Heart left ventricle (tissue), 16 donors: ENCODE measurements at regions not wholly inside any gene's neighbourhood (a gene's known extent, or its start where the extent isn't known, plus 50 kb on each side); places are given as distances from the start of the nearest gene placed in this dataset.

ENCODE experiments used
- ATAC-seq, 4 donors: fragments of 200-7000 bp; cut with Tn5 transposase; one replicate each; pipeline ENCODE4 v1.9.1; 2020 to 2022; ENCODE audit warnings: moderate library complexity in 4 of 4, mild to moderate bottlenecking in 3 of 4, moderate number of reproducible peaks in 1 of 4
- DNase-seq, 5 donors: peaks; one replicate each; pipeline ENCODE4 v3.0.0-alpha.2; 2020
- H3K27ac ChIP-seq, 12 donors: fragments of 200-600 bp; sonication (generic) in 4 of 12; one replicate each; pipeline versions ENCODE4 v1.5.0 to v1.8.0; 2016 to 2022; ENCODE audit warnings: mild to moderate bottlenecking in 2 of 12
- H3K27me3 ChIP-seq, 9 donors: fragments of 200-600 bp; sonication (generic) in 2 of 9; one replicate each; pipeline versions ENCODE4 v1.5.1 to v1.8.0; 2016 to 2022; ENCODE audit warnings: mild to moderate bottlenecking in 3 of 9
- H3K36me3 ChIP-seq, 9 donors: fragments of 200-600 bp; sonication (generic) in 2 of 9; one replicate each; pipeline versions ENCODE4 v1.5.0 to v1.8.0; 2018 to 2022; ENCODE audit warnings: mild to moderate bottlenecking in 2 of 9
- H3K4me1 ChIP-seq, 12 donors: fragments of 200-600 bp; sonication (generic) in 4 of 12; one replicate each; pipeline versions ENCODE4 v1.5.0 to v1.8.0; 2016 to 2022; ENCODE audit warnings: mild to moderate bottlenecking in 3 of 12
- H3K4me3 ChIP-seq, 12 donors: fragments of 200-600 bp; sonication (generic) in 4 of 12; one replicate each; pipeline versions ENCODE4 v1.5.0 to v1.8.0; 2017 to 2022; ENCODE audit warnings: mild to moderate bottlenecking in 9 of 12, moderate library complexity in 4 of 12
- H3K9me3 ChIP-seq, 12 donors: fragments of 200-600 bp; sonication (generic) in 4 of 12; one replicate each; pipeline versions ENCODE4 v1.5.0 to v1.8.0; 2016 to 2022; ENCODE audit warnings: mild to moderate bottlenecking in 1 of 12
- POLR2A ChIP-seq, 2 donors: fragments of 450-650 bp; IDR thresholded peaks; one replicate each; pipeline ENCODE4 v1.6.1; 2017; ENCODE audit warnings: antibody characterized with exemption in 2 of 2, mild to moderate bottlenecking in 2 of 2, moderate library complexity in 2 of 2
- WGBS, 4 donors: extraction: QIAGEN DNeasy Blood & Tissue Kit in 2 of 4; methylation state at CpG; one replicate each; pipeline versions ENCODE4 v1.1.5 to v1.1.7; 2013 to 2018; 5-methylcytosine and 5-hydroxymethylcytosine counted together
- intact Hi-C, 10 donors: fragments of 100-400 bp; cut with DNase I; formaldehyde crosslinking; loops; one replicate each; pipeline versions ENCODE4 v1.11.1 to v1.14.2; 2022
- TF ChIP-seq, protein P1 (sequence below), 12 donors: fragments of 200-600 bp; sonication (generic) in 4 of 12; IDR thresholded peaks; one replicate each; pipeline versions ENCODE4 v1.5.0 to v1.8.0; 2018 to 2022; ENCODE audit warnings: antibody characterized with exemption in 12 of 12, mild to moderate bottlenecking in 5 of 12
- donor health status: ischemic (EF 13 %, LVEDD 7.1; RV severe dilation, severe dysfunction).
- donor health status: healthy with polysubstance abuse.
- donor health status: DM: no; HTN: yes; CAD: no.
- donor health status: DM: no; HTN: no; CAD: no.
- donor health status: ischemic (EF 25% LVEDD 6.9; RV normal size, moderate dysfunction).
- donor health status: ischemic (EF 25% LVEDD 5.7; RV mildly dilated, moderate dysfunction).
- donor health status: healthy.
- donor health status: DM: yes; HTN: yes; CAD: no.
- donor health status: ischemic (EF 35%, LVEDD 5.7; RV mildly dilated, moderate dysfunction).
- donor health status: nonischemic (EF 11% LVEDD 7.7; RV severe dilation, severe dysfunction).
- donor health status: DM: yes; HTN: yes; CAD: no.
- donor health status: PGD.
- donor health status: ischemic (EF 29% LVEDD 5.4; RV normal size, mild dysfunction).
- donor health status: nonischemic (EF 23%, LVEDD 6.1; RV moderate dilation, normal function).

DNA sequence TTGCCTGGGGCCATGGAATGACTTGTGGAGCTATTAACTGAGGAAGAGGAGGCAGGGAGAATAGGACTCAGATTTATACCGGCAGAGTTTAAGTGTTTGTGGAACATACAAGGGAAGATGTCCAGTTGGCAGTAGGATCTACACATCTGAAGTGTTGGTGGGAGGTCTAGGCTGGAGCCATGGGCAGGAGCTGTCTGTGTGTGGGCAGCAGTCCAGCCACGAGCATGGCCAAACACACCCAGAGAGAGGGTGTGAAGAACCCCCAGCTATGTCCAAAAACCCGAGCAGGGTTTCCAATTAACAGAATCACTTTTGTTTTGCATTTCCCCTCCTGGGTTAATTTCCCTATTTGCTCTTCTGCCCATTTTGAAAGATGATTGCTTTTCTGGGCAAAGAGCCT lies 393.7 kb downstream of the CDK5RAP2 start:
- Histone ChIP-seq H3K36me3 (no peaks in the 10 kb centered on the region), H3K4me1 (no peaks in the 10 kb centered on the region), H3K27ac (no peak overlapping the region), H3K27me3 (peaks cover 0 to 9% (median 0%) of the 10 kb centered on the region in 9 donors), H3K4me3 (no peak overlapping the region), H3K9me3 (no peaks in the 10 kb centered on the region)
- ATAC-seq (no peak), DNase-seq (no peak)
- intact Hi-C loops: no loop called here
- 57 to 65% (median 62%) methylated on average over 3 of the region's 3 CpGs for WGBS, 4 donors
- TF ChIP-seq POLR2A (IDR thresholded peaks at IDR 0.05): no peak
- TF ChIP-seq, protein P1, sequence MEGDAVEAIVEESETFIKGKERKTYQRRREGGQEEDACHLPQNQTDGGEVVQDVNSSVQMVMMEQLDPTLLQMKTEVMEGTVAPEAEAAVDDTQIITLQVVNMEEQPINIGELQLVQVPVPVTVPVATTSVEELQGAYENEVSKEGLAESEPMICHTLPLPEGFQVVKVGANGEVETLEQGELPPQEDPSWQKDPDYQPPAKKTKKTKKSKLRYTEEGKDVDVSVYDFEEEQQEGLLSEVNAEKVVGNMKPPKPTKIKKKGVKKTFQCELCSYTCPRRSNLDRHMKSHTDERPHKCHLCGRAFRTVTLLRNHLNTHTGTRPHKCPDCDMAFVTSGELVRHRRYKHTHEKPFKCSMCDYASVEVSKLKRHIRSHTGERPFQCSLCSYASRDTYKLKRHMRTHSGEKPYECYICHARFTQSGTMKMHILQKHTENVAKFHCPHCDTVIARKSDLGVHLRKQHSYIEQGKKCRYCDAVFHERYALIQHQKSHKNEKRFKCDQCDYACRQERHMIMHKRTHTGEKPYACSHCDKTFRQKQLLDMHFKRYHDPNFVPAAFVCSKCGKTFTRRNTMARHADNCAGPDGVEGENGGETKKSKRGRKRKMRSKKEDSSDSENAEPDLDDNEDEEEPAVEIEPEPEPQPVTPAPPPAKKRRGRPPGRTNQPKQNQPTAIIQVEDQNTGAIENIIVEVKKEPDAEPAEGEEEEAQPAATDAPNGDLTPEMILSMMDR (IDR thresholded peaks at IDR 0.05): no peak

DNA sequence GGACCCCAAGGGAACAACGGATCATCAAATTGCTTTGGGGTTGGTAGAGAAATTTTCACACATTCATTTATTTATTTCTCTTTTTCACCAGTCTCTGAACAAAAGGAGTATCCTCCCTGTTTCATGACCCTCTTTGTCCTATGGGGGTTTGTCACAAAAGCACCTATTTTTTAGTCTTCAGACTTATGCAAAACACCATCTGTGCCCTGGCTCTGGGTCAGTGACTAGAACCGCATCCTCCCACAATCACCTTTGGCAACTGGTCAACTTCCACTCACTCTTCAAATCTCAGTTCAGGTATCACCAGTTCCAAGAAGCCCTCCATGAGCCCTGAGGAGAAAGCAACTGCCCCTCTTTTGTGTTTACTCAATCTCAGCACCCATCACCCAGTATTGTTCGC lies 395.7 kb downstream of the CDK5RAP2 start:
- no peak for ATAC-seq
- no peak for TF ChIP-seq POLR2A (IDR thresholded peaks at IDR 0.05)
- TF ChIP-seq, protein P1 (IDR thresholded peaks at IDR 0.05): no peak
- Histone ChIP-seq H3K27ac (no peak overlapping the region), H3K27me3 (peaks cover 0 to 8% (median 0%) of the 10 kb centered on the region in 9 donors), H3K4me1 (no peaks in the 10 kb centered on the region), H3K36me3 (no peaks in the 10 kb centered on the region), H3K4me3 (no peak overlapping the region), H3K9me3 (no peaks in the 10 kb centered on the region)
- WGBS, 4 donors: 54 to 57% (median 56%) methylated on average over 3 of the region's 3 CpGs
- DNase-seq: no peak
- intact Hi-C loops: no loop called here

DNA sequence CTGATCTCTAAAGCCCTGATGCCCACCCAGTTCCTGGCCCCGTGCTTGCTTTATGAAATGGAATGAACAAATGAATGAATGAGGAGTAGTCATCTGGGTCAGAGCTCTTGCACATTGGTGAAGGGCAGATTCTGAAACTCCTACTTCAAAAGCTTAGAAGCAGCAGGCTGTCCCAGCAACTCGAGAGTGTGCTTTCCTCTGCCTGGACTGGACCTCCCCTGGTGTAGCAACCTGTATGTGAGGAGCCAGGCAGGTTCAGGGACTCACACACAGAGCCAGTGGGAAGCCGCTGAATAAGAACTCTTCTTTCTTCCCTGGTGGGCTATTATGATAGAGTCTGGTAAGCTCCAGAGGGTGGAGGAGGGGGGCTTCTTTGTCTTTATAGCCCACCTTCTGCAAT lies 396.4 kb downstream of the CDK5RAP2 start:
- intact Hi-C loops: no loop called here
- WGBS, 4 donors: 57 to 69% (median 66%) methylated on average over 3 of the region's 3 CpGs

DNA sequence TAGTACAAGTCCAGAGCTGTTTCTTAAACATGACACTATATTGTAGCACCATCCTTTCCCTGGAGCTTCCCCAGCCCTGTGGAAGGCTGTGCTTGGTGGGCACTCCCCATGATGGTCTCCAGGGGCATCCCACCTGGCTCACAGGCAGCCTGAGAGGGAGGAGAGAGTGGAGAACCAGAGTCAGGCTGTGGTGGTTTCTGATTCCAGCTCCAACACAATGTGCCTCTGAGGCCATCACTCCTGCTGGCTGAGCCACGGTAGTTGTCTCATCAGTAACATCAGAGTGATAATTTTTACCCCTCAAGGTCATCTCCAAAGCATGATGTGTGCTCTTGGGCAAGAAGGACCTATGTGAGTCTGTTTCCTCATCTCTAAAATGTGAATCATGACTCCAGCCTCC lies 398.0 kb downstream of the CDK5RAP2 start:
- no peak for TF ChIP-seq POLR2A (IDR thresholded peaks at IDR 0.05)
- TF ChIP-seq, protein P1 (IDR thresholded peaks at IDR 0.05): no peak
- ATAC-seq (no peak), DNase-seq (no peak)
- Histone ChIP-seq H3K27ac (no peak overlapping the region), H3K36me3 (no peaks in the 10 kb centered on the region), H3K27me3 (peaks cover 0 to 8% (median 0%) of the 10 kb centered on the region in 9 donors), H3K4me3 (no peak overlapping the region), H3K9me3 (no peaks in the 10 kb centered on the region), H3K4me1 (no peaks in the 10 kb centered on the region)
- 33 to 78% (median 62%) methylated on average over 1 of the region's 1 CpG for whole genome bisulfite sequencing, 4 donors
- intact Hi-C loops: no loop called here

More for the DNA sequence above, 396.4 kb downstream of the CDK5RAP2 start:
- DNase-seq (no peak), ATAC-seq (no peak)
- no peak for TF ChIP-seq POLR2A (IDR thresholded peaks at IDR 0.05)
- TF ChIP-seq, protein P1 (IDR thresholded peaks at IDR 0.05): no peak
- Histone ChIP-seq H3K36me3 (no peaks in the 10 kb centered on the region), H3K27me3 (peaks cover 0 to 8% (median 0%) of the 10 kb centered on the region in 9 donors), H3K27ac (no peak overlapping the region), H3K4me3 (no peak overlapping the region), H3K4me1 (no peaks in the 10 kb centered on the region), H3K9me3 (no peaks in the 10 kb centered on the region)
